ENCODE measurements at regions not wholly inside any gene's neighbourhood (a gene's known extent, or its start where the extent isn't known, plus 50 kb on each side); places are given as distances from the start of the nearest gene placed in this dataset.

- TF ChIP-seq CTCF (IDR thresholded peaks at IDR 0.05; ENCODE audit: borderline replicate concordance, extremely low read depth, low read length, poor library complexity, severe bottlenecking), result no peak
- no peak for TF ChIP-seq EZH2 (IDR thresholded peaks at IDR 0.05; ENCODE audit: borderline replicate concordance, low read depth, low read length, severe bottlenecking)
Measured at GRCh38 chr3:3635109-3635508, 164.1 kb upstream of the LRRN1 start.
